Skeletal muscle tissue (tissue), 3 donors: ENCODE measurements at regions not wholly inside any gene's neighbourhood (a gene's known extent, or its start where the extent isn't known, plus 50 kb on each side); places are given as distances from the start of the nearest gene placed in this dataset.
"Not testable (repeated sequence)": the region's sequence is repeated elsewhere in the genome, so short reads cannot be mapped to it uniquely, and the experiment has no call there.

ENCODE experiments used
- H3K27ac ChIP-seq: one replicate; pipeline ENCODE4 v1.7.0; 2013; ENCODE audit warnings: mild to moderate bottlenecking, low read depth, low read length, inconsistent platforms
- H3K27me3 ChIP-seq, 3 donors: one replicate each; pipeline ENCODE4 v1.7.0; 2013; ENCODE audit warnings: low read length in 3 of 3; ENCODE audit not compliant: control insufficient read depth in 3 of 3, insufficient read depth in 3 of 3
- H3K36me3 ChIP-seq, 3 donors: one replicate each; pipeline ENCODE4 v1.7.0; 2013; ENCODE audit warnings: low read length in 3 of 3; ENCODE audit not compliant: control insufficient read depth in 3 of 3, insufficient read depth in 3 of 3
- H3K4me1 ChIP-seq, 3 donors: one replicate each; pipeline ENCODE4 v1.7.0; 2013; ENCODE audit warnings: low read length in 3 of 3, mild to moderate bottlenecking in 3 of 3; ENCODE audit not compliant: control insufficient read depth in 3 of 3, insufficient read depth in 3 of 3
- H3K4me3 ChIP-seq, 3 donors: one replicate each; pipeline ENCODE4 v1.7.0; 2013; ENCODE audit warnings: low read length in 3 of 3
- H3K9ac ChIP-seq, 3 donors: one replicate each; pipeline ENCODE4 v1.7.0; 2013; ENCODE audit warnings: low read length in 3 of 3, mild to moderate bottlenecking in 3 of 3, moderate library complexity in 2 of 3, low read depth in 1 of 3
- H3K9me3 ChIP-seq, 3 donors: one replicate each; pipeline ENCODE4 v1.7.0; 2013; ENCODE audit warnings: low read length in 3 of 3; ENCODE audit not compliant: control insufficient read depth in 3 of 3
- donor health status: Osteomylitis.

- Histone ChIP-seq H3K9me3 (peaks cover 0 to 2% (median 0%) of the 10 kb centered on the region in 3 donors), H3K27me3 (no peaks in the 10 kb centered on the region), H3K4me1 (peaks cover 12 to 19% (median 15%) of the 10 kb centered on the region in 3 donors), H3K27ac (no peak overlapping the region), H3K4me3 (no peak overlapping the region), H3K36me3 (no peaks in the 10 kb centered on the region), H3K9ac (no peak overlapping the region)
Observed at GRCh38 chr2:149692961-149693396, 105.4 kb upstream of the MMADHC start.

- H3K9me3 ChIP-seq, result peaks cover 0 to 2% (median 0%) of the 10 kb centered on the region in 3 donors
- H3K9ac ChIP-seq, result no peak overlapping the region
- H3K4me1 ChIP-seq, result peaks cover 15 to 25% (median 22%) of the 10 kb centered on the region in 3 donors
- no peak overlapping the region for H3K4me3 ChIP-seq
- H3K36me3 ChIP-seq, result no peaks in the 10 kb centered on the region
- no peak overlapping the region for H3K27ac ChIP-seq
- no peaks in the 10 kb centered on the region for H3K27me3 ChIP-seq
Observed at GRCh38 chr2:149690825-149691224, 103.2 kb upstream of the MMADHC start.

GRCh38 chr2:149687052-149687427 is 99.5 kb upstream of the MMADHC start:
- Histone ChIP-seq H3K9ac (peak overlapping the region in 1 of 3 donors; percentile 44), H3K27me3 (no peaks in the 10 kb centered on the region), H3K9me3 (no peaks in the 10 kb centered on the region), H3K27ac (peak overlapping the region; percentile 26), H3K4me3 (no peak overlapping the region), H3K4me1 (peaks cover 4 to 16% (median 14%) of the 10 kb centered on the region in 3 donors), H3K36me3 (no peaks in the 10 kb centered on the region)

- Histone ChIP-seq H3K9ac (peak overlapping the region in 1 of 3 donors; percentile 44), H3K9me3 (no peaks in the 10 kb centered on the region), H3K4me3 (no peak overlapping the region), H3K4me1 (peaks cover 3 to 16% (median 14%) of the 10 kb centered on the region in 3 donors), H3K36me3 (no peaks in the 10 kb centered on the region), H3K27ac (peak overlapping the region; percentile 26), H3K27me3 (no peaks in the 10 kb centered on the region)
Observed at GRCh38 chr2:149686136-149687051, 98.8 kb upstream of the MMADHC start.

GRCh38 chr2:149685401-149685800 is 97.8 kb upstream of the MMADHC start:
- peaks cover 3 to 16% (median 10%) of the 10 kb centered on the region in 3 donors for H3K4me1 ChIP-seq
- not testable (repeated sequence) for H3K36me3 ChIP-seq, H3K27ac ChIP-seq

GRCh38 chr2:149679286-149679685 is 91.7 kb upstream of the MMADHC start:
- no peak overlapping the region for H3K4me3 ChIP-seq
- H3K9ac ChIP-seq, result no peak overlapping the region
- H3K27me3 ChIP-seq, result no peaks in the 10 kb centered on the region
- no peak overlapping the region for H3K27ac ChIP-seq
- no peaks in the 10 kb centered on the region for H3K36me3 ChIP-seq
- H3K9me3 ChIP-seq, result no peaks in the 10 kb centered on the region
- H3K4me1 ChIP-seq, result peaks cover 0 to 4% (median 0%) of the 10 kb centered on the region in 3 donors

More at GRCh38 chr2:149685401-149685800, 97.8 kb upstream of the MMADHC start:
- H3K9me3 ChIP-seq, H3K27me3 ChIP-seq, H3K9ac ChIP-seq, H3K4me3 ChIP-seq: not testable (repeated sequence)

GRCh38 chr2:149677416-149677815 is 89.8 kb upstream of the MMADHC start:
- Histone ChIP-seq H3K4me3 (no peak overlapping the region), H3K4me1 (no peaks in the 10 kb centered on the region), H3K9me3 (no peaks in the 10 kb centered on the region)

GRCh38 chr2:149670086-149670485 is 82.5 kb upstream of the MMADHC start:
- Histone ChIP-seq H3K27me3 (no peaks in the 10 kb centered on the region), H3K4me1 (no peaks in the 10 kb centered on the region), H3K9ac (no peak overlapping the region), H3K4me3 (no peak overlapping the region), H3K27ac (no peak overlapping the region), H3K36me3 (no peaks in the 10 kb centered on the region), H3K9me3 (no peaks in the 10 kb centered on the region)

More at GRCh38 chr2:149677416-149677815, 89.8 kb upstream of the MMADHC start:
- H3K9ac ChIP-seq, result no peak overlapping the region
- no peaks in the 10 kb centered on the region for H3K27me3 ChIP-seq
- no peak overlapping the region for H3K27ac ChIP-seq
- H3K36me3 ChIP-seq, result no peaks in the 10 kb centered on the region

GRCh38 chr2:149666809-149667320 is 79.3 kb upstream of the MMADHC start:
- Histone ChIP-seq H3K9me3 (no peaks in the 10 kb centered on the region), H3K4me1 (no peaks in the 10 kb centered on the region), H3K27ac (no peak overlapping the region), H3K4me3 (no peak overlapping the region), H3K27me3 (no peaks in the 10 kb centered on the region), H3K36me3 (no peaks in the 10 kb centered on the region), H3K9ac (no peak overlapping the region)

GRCh38 chr2:149664896-149665295 is 77.3 kb upstream of the MMADHC start:
- Histone ChIP-seq H3K9me3 (no peaks in the 10 kb centered on the region), H3K36me3 (no peaks in the 10 kb centered on the region), H3K27ac (no peak overlapping the region), H3K9ac (no peak overlapping the region), H3K4me3 (no peak overlapping the region), H3K27me3 (no peaks in the 10 kb centered on the region), H3K4me1 (no peaks in the 10 kb centered on the region)
